Gastroesophageal sphincter (tissue), 4 donors: ENCODE measurements at regions not wholly inside any gene's neighbourhood (a gene's known extent, or its start where the extent isn't known, plus 50 kb on each side); places are given as distances from the start of the nearest gene placed in this dataset.

Source experiments
- ATAC-seq: fragments of 150-250 bp; one replicate; pipeline ENCODE4 v1.9.1; 2016; ENCODE audit warnings: mild to moderate bottlenecking, moderate library complexity
- H3K27ac ChIP-seq, 4 donors: fragments of 200-600 bp; sonication (generic) in 3 of 4; 1 replicate in 3 of 4; 2 replicates in 1 of 4; pipeline ENCODE4 v1.5.1; 2016 to 2019
- H3K27me3 ChIP-seq: fragments of 200-600 bp; sonication (generic); one replicate; pipeline ENCODE4 v1.5.1; 2019
- H3K36me3 ChIP-seq, 2 donors: fragments of 200-600 bp; sonication (generic); one replicate each; pipeline ENCODE4 v1.5.1; 2019; ENCODE audit warnings: control low read depth in 1 of 2
- H3K4me1 ChIP-seq, 3 donors: fragments of 200-600 bp; sonication (generic); 1 replicate in 2 of 3; 2 replicates in 1 of 3; pipeline ENCODE4 v1.5.1; 2016 to 2019; ENCODE audit warnings: control low read depth in 2 of 3
- H3K4me3 ChIP-seq, 2 donors: fragments of 200-600 bp; sonication (generic); one replicate each; pipeline ENCODE4 v1.5.1; 2019; ENCODE audit warnings: mild to moderate bottlenecking in 1 of 2, moderate library complexity in 1 of 2
- H3K9me3 ChIP-seq, 3 donors: fragments of 200-600 bp; sonication (generic); one replicate each; pipeline ENCODE4 v1.5.1; 2017 to 2019; ENCODE audit warnings: control low read depth in 2 of 3
- CTCF ChIP-seq, 4 experiments: fragments of 200-600 bp in 2 of 4; fragments of 450-650 bp in 2 of 4; sonication (generic) in 1 of 4; IDR thresholded peaks; one replicate each; pipeline ENCODE4 v1.5.1; 2017 to 2019; ENCODE audit warnings: antibody characterized with exemption in 4 of 4, mild to moderate bottlenecking in 2 of 4, moderate library complexity in 2 of 4
- EP300 ChIP-seq: sonication (generic); formaldehyde crosslinking; IDR thresholded peaks from one replicate; pipeline ENCODE4 v1.6.1; 2017; ENCODE audit warnings: antibody characterized with exemption, mild to moderate bottlenecking
- POLR2A ChIP-seq, 2 donors: fragments of 450-650 bp; IDR thresholded peaks; one replicate each; pipeline ENCODE4 v1.6.1; 2017; ENCODE audit warnings: antibody characterized with exemption in 2 of 2, mild to moderate bottlenecking in 2 of 2, moderate library complexity in 1 of 2
- POLR2AphosphoS5 ChIP-seq: sonication (generic); formaldehyde crosslinking; IDR thresholded peaks from one replicate; pipeline ENCODE4 v1.6.1; 2017; ENCODE audit warnings: antibody characterized with exemption
- WGBS, 2 donors: methylation state at CpG; one replicate each; pipeline ENCODE4 v1.1.5; 2018; ENCODE audit warnings: low coverage in 1 of 2; 5-methylcytosine and 5-hydroxymethylcytosine counted together

GRCh38 chr6:148179786-148180185 lies 162.9 kb upstream of the SASH1 start:
- no peak overlapping the region for H3K4me3 ChIP-seq
- TF ChIP-seq POLR2A (IDR thresholded peaks at IDR 0.05) (no peak), POLR2AphosphoS5 (no peak), CTCF (IDR thresholded peaks at IDR 0.05) (peak; percentile 19 to 49 (median 32)), EP300 (no peak)
- no peak for ATAC-seq
- WGBS, 2 donors = 82 to 88% methylated on average over 1 of the region's 1 CpG
- H3K9me3 ChIP-seq = no peaks in the 10 kb centered on the region
- H3K4me1 ChIP-seq = peaks cover 0 to 5% (median 0%) of the 10 kb centered on the region in 3 donors
- no peaks in the 10 kb centered on the region for H3K36me3 ChIP-seq
- no peaks in the 10 kb centered on the region for H3K27me3 ChIP-seq
- no peak overlapping the region for H3K27ac ChIP-seq

DNA sequence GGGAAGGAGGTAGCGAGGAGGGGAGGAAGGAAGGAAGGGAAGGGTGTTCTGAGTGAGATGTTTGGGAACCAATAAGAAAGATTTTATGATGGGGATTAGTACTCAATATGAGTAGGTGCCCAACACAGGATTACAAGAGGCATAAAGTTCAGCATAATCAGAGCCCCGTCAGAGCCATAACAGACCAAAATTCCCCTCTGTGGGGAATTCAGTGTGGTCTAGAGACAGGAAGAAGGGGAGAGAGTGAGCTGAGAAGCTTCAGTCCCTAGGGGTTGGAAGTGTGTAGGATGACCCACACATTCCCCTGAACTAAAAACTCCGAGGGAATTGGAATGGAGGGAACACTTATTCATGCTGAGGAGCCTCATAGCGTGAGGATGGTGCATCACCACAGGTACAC lies 160.3 kb upstream of the SASH1 start:
- Histone ChIP-seq H3K4me1 (peaks cover 0 to 5% (median 0%) of the 10 kb centered on the region in 3 donors), H3K27me3 (no peaks in the 10 kb centered on the region), H3K36me3 (no peaks in the 10 kb centered on the region), H3K27ac (no peak overlapping the region), H3K9me3 (no peaks in the 10 kb centered on the region), H3K4me3 (no peak overlapping the region)
- ATAC-seq = no peak
- 87 to 89% methylated on average over 3 to 4 of the region's 4 CpGs for WGBS, 2 donors
- TF ChIP-seq EP300 = no peak
- no peak for TF ChIP-seq POLR2A (IDR thresholded peaks at IDR 0.05)
- no peak for TF ChIP-seq POLR2AphosphoS5
- TF ChIP-seq CTCF (IDR thresholded peaks at IDR 0.05) = no peak

GRCh38 chr6:148183776-148184175 lies 158.9 kb upstream of the SASH1 start:
- TF ChIP-seq POLR2AphosphoS5 = no peak
- TF ChIP-seq POLR2A (IDR thresholded peaks at IDR 0.05) = no peak
- no peak for TF ChIP-seq CTCF (IDR thresholded peaks at IDR 0.05)
- TF ChIP-seq EP300 = no peak
- H3K36me3 ChIP-seq = no peaks in the 10 kb centered on the region
- H3K27me3 ChIP-seq = no peaks in the 10 kb centered on the region
- H3K4me3 ChIP-seq = no peak overlapping the region
- WGBS, 2 donors = 100% methylated on average over 1 of the region's 2 CpGs
- no peaks in the 10 kb centered on the region for H3K4me1 ChIP-seq
- no peak for ATAC-seq
- no peak overlapping the region for H3K27ac ChIP-seq
- H3K9me3 ChIP-seq = no peaks in the 10 kb centered on the region

GRCh38 chr6:148186916-148187315 lies 155.7 kb upstream of the SASH1 start:
- ATAC-seq = no peak
- 64 to 65% methylated on average over 5 of the region's 5 CpGs for WGBS, 2 donors

More at GRCh38 chr6:148186916-148187315, 155.7 kb upstream of the SASH1 start:
- no peak overlapping the region for H3K27ac ChIP-seq
- no peaks in the 10 kb centered on the region for H3K36me3 ChIP-seq
- TF ChIP-seq CTCF (IDR thresholded peaks at IDR 0.05) (no peak), POLR2AphosphoS5 (no peak), EP300 (no peak), POLR2A (IDR thresholded peaks at IDR 0.05) (no peak)
- H3K4me1 ChIP-seq = peaks cover 0 to 8% (median 0%) of the 10 kb centered on the region in 3 donors
- H3K9me3 ChIP-seq = no peaks in the 10 kb centered on the region
- H3K4me3 ChIP-seq = no peak overlapping the region
- H3K27me3 ChIP-seq = no peaks in the 10 kb centered on the region
